ENCODE measurements at regions not wholly inside any gene's neighbourhood (a gene's known extent, or its start where the extent isn't known, plus 50 kb on each side); places are given as distances from the start of the nearest gene placed in this dataset.

DNA sequence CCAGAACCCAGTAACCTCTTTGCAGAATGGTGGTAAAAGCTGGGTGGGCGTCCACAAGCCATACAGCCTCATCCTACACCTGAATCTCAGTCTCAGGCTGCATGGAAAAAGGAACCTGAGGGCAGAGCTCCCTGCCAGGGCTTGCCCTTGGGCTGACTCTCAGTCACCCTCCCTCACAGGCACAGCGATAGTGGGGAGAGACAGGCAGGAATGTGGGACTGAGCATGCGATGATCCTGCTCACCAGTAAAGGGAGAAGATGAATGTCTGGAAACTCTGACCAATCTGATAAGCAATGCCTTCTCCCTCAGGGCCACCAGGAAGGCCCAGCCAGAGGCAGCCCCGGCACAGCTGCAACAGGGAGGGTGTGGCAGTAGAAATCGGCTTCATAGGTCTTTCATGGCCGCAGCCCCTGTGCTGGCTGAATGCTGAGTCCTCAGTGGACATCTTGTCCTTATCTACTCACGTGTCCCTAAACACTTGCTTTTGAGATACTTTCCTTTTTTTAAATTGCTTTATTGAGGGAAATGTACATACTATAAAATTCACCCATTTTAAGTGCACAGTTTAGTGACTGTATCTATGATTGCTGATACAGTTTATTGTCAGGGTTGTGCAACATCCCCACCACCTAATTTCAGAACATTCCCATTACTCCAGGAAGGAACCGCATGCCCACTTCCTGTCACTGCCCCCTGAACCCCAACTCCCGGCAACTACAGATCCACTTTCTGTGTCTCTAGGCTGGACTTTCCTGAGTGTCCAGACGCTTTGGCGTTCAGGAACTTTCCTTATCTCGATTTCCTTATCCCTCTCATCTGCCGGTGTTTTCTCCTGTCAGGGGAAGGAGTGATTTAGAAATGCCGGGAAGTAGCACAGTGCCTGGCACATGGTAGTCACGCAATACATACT lies 258.1 kb downstream of the PCNX1 start:
- ATAC-seq: no peak
- in situ Hi-C loops (cut with MboI): no loop called here
- H2AFZ ChIP-seq (ENCODE audit: low read depth, low read length): no peak overlapping the region

More for the DNA sequence above, 258.1 kb downstream of the PCNX1 start:
- no peak overlapping the region for H3K4me2 ChIP-seq (ENCODE audit: insufficient read depth, low read length)
- no peak for TF ChIP-seq KLF1 (tag; IDR thresholded peaks at IDR 0.05)
- TF ChIP-seq CEBPB (tag; IDR thresholded peaks at IDR 0.05): peak; percentile 63
- TF ChIP-seq SAFB (IDR thresholded peaks at IDR 0.05; ENCODE audit: borderline replicate concordance, low read depth, low read length): no peak
- no peak for TF ChIP-seq ZNF668 (CRISPR knock-in tag; IDR thresholded peaks at IDR 0.05)
- TF ChIP-seq GABPB1 (CRISPR knock-in tag; IDR thresholded peaks at IDR 0.05): no peak
- 0 out of 2 replicates have a peak, but pooled peaks have one; percentile 28 for TF ChIP-seq ELF1 (tag; IDR thresholded peaks at IDR 0.05)
- no peak for TF ChIP-seq CEBPG (CRISPR knock-in tag; IDR thresholded peaks at IDR 0.05)
- TF ChIP-seq CEBPG (tag; conservative IDR thresholded peaks at IDR 0.05 in 1 of 2, IDR thresholded peaks at IDR 0.05 in 1 of 2): peak; percentile 45 to 52; a peak in 2 of 4 replicates
- TF ChIP-seq CHD7 (IDR thresholded peaks at IDR 0.05; ENCODE audit: low read depth, low read length): no peak
- TF ChIP-seq BHLHE40 (IDR thresholded peaks at IDR 0.05; ENCODE audit: low read length): 0 out of 2 replicates have a peak, but pooled peaks have one; percentile 24
- TF ChIP-seq CHD4 (IDR thresholded peaks at IDR 0.05; ENCODE audit: insufficient read depth, insufficient replicate concordance, low read depth, low read length, poor library complexity, severe bottlenecking): no peak
- DNase-seq (ENCODE audit: extremely low read depth in 1 of 4, low spot score in 3 of 4) (peak in 1 of 4 experiments; percentile 20), FAIRE-seq (no peak)
- H3K9me3 ChIP-seq (replicated peaks; ENCODE audit: control insufficient read depth, insufficient read depth, low read depth, low read length): no peaks in the 10 kb centered on the region
- H3K79me2 ChIP-seq (ENCODE audit: control insufficient read depth, insufficient read depth, low read length): no peaks in the 10 kb centered on the region
- no peak overlapping the region for H3K4me3 ChIP-seq
- ChIA-PET POLR2A (no interaction called here), CTCF (ENCODE audit: low intra/inter-chr PET ratio) (no interaction called here)
- no peaks in the 10 kb centered on the region; a peak in 1 of 5 replicates for H3K4me1 ChIP-seq (replicated peaks in 1 of 2; ENCODE audit: control insufficient read depth in 2 of 2, insufficient read depth in 2 of 2, low read length in 2 of 2)
- H3K9me1 ChIP-seq (ENCODE audit: control insufficient read depth, insufficient read depth, low read length): no peaks in the 10 kb centered on the region
- H3K27me3 ChIP-seq (ENCODE audit: control insufficient read depth in 2 of 2, insufficient read depth in 2 of 2, low read length in 2 of 2): peaks cover 0 to 10% of the 10 kb centered on the region in 2 experiments; a peak in 1 of 5 replicates
- no peak overlapping the region for H3K9ac ChIP-seq (ENCODE audit: insufficient read depth in 1 of 2, low read depth in 2 of 2, low read length in 2 of 2)
- no peaks in the 10 kb centered on the region for H3K36me3 ChIP-seq (ENCODE audit: control insufficient read depth, insufficient read depth, low read length)
- intact Hi-C loops (cut with micrococcal nuclease): no loop called here
- H3K27ac ChIP-seq (ENCODE audit: extremely low read depth, low read depth, low read length): no peak overlapping the region
- WGBS (ENCODE audit: insufficient coverage, low coverage, missing lambda C conversion rate): 10% methylated on average over 13 of the region's 15 CpGs
- H4K20me1 ChIP-seq (replicated peaks; ENCODE audit: control insufficient read depth, insufficient read depth, low read length): no peaks in the 10 kb centered on the region
- no TSS peak for BruUV-seq (replicated peaks)

Data from K562 (cell line).